ENCODE measurements at regions not wholly inside any gene's neighbourhood (a gene's known extent, or its start where the extent isn't known, plus 50 kb on each side); places are given as distances from the start of the nearest gene placed in this dataset.
"Not testable (repeated sequence)": the region's sequence is repeated elsewhere in the genome, so short reads cannot be mapped to it uniquely, and the experiment has no call there.

DNA sequence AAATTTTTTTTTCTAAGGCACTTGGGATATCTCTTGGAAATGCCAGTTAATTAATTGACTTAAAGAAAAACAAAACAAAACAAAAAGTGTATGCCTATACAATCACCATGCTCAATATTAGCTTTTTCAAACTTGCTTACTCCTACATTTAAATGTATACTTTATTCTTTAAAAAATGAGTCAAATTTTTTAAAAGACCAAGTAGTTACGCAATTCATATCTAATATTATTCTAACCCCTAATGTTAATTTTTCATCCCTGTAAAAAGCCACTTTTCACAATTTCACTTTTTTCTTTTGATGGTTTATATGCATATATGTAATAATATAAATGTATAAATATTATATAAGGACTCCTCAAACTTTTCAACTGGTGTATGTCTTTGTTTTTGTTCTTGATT is 211.2 kb downstream of the PRDM9 start:
- FAIRE-seq = no peak
- no peak for DNase-seq (ENCODE audit: low spot score)

DNA sequence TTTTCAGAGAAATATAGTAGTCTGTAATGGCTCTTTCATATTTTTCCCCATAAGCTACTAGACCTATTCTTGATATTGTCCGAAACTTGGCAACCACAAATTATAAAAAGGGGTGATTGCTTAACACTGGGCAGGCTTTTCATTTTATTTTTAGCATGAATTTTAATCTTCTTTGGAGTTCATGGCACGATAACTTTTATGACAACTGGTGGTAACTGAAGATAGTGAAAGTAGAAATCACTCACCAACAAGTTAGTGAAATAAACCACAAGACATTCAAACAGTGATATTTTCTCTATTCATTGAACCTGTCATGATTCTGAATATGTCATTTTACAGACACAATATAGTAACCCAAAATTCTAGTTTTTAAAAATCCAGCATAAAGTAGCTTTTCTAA is 213.9 kb downstream of the PRDM9 start:
- FAIRE-seq (no peak), DNase-seq (ENCODE audit: low spot score) (no peak)

DNA sequence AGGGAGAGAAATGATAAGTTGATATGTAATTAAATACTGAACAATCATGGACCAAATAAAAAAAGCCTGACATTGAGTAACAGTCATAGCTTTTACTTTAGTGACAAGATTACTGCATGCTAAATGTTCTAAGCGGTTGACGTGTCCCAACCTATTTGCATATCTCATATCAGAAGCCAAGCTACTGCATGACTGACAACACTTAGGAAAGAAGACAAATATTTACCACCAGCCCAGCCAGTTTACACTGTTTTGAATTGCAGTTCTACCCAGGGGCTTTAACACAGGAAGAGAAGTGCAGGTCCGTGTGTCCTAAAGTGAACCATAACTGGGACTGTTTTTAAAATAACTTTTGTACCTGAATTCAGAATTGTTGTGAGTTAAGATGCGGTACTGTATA is 219.9 kb downstream of the PRDM9 start:
- no peak for FAIRE-seq
- no peak for DNase-seq (ENCODE audit: low spot score)

DNA sequence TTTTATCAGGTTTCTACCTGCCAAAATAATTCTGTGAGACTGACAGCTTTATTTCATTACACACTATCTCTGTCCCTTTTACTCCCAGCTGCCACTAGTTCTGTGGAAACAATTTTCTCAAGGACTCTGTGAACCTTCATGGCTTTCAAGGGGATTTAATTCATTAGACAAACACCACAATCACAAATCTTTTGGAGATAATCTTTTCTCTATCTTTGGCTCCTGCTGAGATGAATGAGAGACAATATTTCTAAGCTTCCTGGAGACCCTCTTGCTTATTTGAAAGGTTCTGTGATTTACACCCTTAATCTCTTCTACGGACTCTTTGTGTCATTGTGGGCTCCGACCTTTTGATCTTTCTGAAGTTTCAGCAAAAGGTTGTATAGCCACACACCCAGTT is 222.6 kb downstream of the PRDM9 start:
- no peak for FAIRE-seq

DNA sequence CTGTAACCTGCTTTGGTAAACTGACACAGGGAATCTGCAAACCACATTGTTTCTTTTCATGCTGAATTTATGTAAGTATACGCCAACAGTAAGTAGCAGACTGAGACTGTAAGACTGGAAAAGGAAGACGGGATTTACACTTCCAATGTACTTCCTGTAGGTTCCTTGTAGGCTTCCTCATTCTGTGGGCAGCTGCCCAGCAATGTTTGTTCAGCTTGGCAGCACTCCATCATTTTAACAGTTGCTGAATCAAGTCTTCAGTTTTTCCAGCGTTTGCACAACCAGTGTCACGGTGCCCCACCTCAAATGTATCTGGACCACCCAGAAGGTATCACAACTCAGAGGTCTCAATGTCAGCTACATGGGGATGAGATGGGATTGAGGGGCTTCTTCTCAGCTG is 232.6 kb downstream of the PRDM9 start:
- FAIRE-seq (no peak), DNase-seq (ENCODE audit: low spot score) (no peak)

More for the DNA sequence above, 222.6 kb downstream of the PRDM9 start:
- DNase-seq (ENCODE audit: low spot score) = no peak

DNA sequence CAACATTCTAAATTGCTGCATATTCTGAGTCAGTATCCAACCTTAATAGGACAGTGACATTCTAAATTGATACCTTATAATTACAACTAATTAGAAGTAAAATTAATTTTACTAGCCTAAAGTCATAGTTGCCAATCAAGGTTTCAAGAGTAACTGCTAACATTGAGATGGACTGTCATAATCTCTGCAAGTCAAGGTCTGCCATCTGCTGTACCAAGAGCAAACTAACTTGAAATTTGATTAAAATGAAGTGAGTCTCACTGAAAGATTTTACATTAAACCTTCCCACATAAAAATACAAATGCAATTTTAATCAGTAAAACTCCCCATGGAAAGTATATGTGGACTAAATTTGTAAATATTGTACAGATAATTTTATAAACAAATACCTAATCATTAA is 235.3 kb downstream of the PRDM9 start:
- DNase-seq (ENCODE audit: low spot score) (no peak), FAIRE-seq (no peak)

DNA sequence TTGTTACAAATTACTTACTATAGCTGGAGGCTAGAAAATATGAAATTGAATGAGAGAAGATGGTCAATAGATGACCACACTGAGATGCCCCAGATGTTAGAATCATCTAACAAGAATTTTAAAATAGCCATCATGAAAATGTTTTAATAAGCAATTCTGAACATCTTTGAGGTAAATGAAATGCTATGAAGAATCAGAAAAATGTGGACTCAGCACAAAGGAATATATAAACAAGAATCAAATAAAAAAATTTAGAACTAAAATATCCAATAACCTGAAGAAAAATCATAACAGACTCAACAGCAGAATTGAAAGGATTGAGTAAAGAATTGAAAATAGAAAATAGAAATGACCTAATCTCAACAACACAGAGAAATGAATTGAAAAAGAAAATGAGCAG is 248.5 kb downstream of the PRDM9 start:
- FAIRE-seq (no peak), DNase-seq (ENCODE audit: low spot score) (no peak)

DNA sequence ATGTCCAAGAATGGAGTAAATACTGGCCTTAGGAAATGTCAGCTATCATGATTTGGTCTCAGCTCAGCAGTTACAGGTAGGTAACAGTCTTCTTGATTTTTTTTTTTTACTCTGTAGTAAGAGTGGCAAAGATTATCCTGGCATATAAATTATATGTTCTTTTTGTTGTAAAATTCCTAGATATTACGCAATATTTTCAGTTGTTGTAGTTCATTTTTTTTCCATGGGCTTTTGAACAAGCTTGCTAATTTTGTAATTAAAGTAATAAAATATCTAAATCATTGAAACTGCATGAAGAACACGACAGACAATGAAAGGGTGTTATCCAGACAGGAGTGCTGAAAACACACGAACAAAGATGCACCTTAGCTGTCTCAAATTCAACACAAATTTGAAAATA is 249.4 kb downstream of the PRDM9 start:
- DNase-seq (ENCODE audit: low spot score) = no peak
- FAIRE-seq = no peak

DNA sequence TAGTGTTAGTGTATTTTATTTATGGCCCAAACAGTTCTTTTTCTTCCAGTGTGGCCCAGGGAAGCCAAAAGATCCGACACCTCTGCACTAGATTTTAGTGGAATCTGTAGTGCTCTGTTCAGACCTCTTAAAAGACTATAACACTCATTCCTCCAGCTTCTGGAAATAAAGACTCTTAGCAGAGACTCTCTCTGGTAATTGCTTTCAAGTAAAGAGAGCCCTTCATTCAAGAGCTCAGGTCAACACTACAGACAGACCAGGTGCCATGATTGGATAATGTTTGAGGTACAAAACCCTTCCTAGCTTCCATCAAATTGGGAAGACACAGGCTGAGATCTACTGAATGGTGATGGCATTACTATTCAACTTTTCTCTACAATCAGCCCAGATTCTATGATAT is 255.8 kb downstream of the PRDM9 start:
- DNase-seq (ENCODE audit: low spot score) (no peak), FAIRE-seq (no peak)

DNA sequence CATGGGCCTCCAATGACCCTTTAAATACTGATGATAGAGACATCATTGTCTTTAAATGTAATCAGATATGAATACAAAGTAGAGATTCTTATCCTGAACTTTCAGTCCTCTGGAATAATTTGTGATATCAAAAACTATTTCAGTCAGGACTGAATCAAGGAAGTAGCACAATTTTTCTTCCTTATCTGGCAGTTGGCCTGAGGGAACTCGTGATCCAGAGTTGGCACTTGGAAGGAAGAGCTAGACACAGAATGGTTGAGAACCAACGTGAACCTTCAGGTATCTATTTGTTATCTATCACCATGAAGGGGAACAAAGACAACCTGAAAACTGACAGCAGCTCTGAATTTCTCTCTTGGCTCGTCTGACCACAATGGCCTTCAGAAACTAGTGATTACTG is 269.3 kb downstream of the PRDM9 start:
- FAIRE-seq = no peak

DNA sequence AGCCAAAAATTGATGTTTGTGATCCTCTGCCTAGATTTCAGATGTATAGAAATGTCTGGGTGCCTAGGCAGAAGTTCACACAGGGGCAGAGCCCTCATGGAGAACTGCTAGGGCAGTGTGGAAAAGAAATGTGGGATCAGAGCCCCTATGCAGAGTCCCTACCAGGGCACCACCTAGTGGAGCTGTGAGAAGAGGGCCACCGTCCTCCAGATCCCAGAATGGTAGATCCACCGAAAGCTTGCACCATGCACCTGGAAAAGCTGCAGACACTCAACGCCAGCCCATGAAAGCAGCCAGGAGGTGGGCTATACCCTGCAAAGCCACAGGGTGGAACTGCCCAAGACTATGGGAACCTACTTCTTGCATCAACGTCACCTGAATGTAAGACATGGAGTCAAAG is 292.9 kb downstream of the PRDM9 start:
- FAIRE-seq; DNase-seq (ENCODE audit: low spot score): not testable (repeated sequence)

More for the DNA sequence above, 269.3 kb downstream of the PRDM9 start:
- no peak for DNase-seq (ENCODE audit: low spot score)

DNA sequence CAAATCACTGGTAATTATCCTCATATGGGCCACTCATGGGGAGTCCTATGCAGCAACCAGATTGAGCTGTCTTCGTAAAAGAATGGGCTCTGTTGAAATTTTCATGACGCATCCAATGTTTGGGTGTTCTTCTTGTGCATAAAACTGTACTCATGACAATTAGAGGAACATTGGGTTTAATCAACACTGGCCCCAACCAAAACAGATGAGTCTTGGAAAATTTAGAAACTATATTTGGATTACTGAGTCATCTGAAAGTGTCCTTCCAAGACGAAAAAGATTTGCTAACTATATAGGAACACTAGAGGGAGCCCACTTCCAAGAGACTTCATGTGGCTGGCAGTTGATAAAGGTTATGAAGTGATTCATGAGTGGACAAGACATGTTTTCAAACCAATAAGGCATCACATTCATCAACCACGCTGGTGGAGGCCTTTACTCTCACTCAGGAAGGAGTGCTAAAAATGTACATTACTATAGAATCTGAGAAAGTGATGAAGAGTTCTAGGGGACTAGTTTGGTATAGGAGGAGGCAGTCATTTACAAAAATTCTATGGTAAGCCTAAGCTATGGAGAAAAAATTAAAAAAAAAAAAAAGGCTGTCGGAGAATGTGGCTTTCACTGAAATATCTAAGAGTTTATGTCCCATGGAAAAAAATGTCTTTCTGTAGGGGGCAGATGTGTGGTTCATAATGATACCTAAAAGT is 313.5 kb downstream of the PRDM9 start:
- FAIRE-seq = no peak
- peak; percentile 66 for DNase-seq (ENCODE audit: low spot score)

DNA sequence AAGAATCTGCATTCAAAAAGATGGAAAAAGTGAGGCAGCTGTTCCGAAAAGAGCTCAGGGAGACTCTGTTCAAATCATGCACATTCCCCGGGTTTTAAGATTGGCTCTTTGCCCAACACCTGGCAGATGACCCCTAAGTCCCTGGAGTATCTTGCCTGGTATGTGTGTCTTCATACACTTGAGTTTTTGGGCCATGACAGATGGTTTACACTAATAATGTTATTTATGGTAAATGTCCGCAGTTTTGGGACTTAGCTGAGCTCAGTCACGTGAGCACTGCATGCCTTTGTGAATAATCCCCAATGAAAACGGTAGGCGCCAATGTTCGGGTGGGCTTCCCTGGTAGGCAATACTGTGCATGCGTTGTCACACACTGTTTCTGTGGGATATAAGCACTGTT is 316.1 kb downstream of the PRDM9 start:
- no peak for FAIRE-seq
- no peak for DNase-seq (ENCODE audit: low spot score)

DNA sequence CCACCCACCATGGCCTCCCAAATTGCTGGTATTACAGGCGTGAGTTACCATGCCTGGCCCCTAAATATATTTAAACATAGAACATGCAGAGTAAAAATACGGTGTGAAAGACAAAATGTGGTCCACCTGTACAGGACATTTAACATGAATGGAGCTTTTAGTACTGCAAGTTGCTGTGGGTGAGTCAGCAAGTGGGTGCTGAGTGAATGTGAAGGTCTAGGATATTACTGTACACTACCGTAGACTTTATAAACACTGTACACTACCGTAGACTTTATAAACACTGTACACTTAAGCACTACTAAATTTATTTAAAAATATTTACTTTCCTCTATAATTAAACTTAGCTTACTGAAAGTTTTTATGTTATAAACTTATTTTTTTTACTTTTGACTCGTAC is 317.8 kb downstream of the PRDM9 start:
- DNase-seq (ENCODE audit: low spot score) (no peak), FAIRE-seq (no peak)

DNA sequence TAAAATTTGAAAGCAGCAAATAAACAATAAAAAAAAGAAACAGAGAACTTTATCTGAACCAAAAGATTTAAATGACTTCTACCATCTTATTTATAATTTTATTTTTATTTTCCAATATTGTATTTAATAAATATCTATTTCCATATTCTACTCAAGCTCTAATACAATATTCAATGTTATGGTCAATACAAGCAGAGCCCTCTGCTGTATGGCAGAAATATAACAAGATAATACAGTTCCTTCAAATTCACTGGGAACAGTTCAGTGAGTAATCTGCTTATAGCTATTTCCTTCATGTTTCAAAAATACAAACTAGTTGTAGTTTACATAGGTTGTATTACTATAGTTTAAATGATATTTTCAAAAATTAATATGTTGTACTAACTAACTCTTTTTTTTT is 332.7 kb downstream of the PRDM9 start:
- FAIRE-seq (no peak), DNase-seq (ENCODE audit: low spot score) (no peak)

DNA sequence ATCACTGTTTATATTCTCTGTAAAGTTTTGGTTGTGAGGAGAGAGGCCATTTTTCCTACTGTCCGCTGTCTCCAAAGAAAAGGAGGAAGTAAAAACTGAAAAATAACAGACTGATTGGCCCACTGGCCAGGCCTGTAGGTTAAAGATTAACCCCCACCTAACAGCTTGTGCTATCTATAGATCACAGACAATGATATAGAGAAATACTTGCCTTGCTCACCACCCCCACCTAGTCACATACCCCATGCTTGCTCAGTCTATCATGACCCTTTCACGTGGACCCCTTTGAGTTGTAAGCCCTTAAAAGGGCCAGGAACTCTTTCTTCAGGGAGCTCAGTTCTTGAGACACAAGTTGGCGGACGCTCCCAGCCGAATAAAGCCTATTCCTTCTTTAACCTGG is 357.4 kb downstream of the PRDM9 start:
- no peak for FAIRE-seq
- DNase-seq (ENCODE audit: low spot score) = no peak

DNA sequence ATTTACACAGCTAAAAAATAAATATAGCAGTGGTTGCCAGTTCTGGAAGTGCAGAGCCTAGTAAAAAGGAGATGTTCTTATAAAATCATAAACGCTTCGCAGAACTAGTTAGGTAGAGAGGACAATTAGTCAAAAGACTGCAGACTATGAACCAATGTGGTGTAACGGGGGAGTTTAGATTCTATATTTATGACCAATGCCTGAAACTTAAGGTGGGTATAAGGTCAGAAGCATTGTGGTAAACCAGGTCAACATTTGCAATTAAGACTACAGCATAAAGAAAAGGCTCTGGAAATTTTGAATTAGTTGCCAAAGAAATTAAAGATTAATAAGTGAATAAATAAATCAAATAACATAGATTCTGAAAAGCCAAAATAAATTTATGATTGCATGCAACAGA is 370.4 kb downstream of the PRDM9 start:
- FAIRE-seq = no peak
- DNase-seq (ENCODE audit: low spot score) = no peak

DNA sequence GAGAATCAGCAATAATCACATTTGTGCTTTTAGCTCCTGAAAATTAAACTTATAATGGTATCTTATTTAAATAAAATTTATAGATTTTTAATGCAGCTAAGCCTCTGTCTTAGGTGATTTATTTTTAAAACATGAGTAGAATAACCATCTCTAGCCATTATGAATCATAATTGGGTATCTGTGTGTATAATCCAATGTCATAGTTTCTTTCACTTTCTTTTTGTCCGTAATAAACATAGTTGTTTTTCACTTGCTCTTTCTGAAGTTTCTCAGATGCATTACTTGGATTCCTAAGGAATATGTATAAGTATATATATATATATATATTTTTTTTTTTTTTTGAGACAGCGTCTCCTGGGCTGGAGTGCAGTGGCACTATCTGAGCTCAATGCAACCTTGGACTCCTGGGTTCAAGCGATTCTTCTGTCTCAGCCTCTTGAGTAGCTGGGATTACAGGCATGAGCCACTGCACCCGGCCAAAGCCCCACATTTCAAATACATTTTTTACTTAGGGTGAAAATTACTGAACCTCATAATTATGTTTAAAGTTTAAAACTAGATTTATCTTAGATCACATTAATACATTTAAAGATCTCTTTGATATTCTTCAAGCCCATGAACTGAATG is 377.1 kb downstream of the PRDM9 start:
- no peak for FAIRE-seq
- no peak for DNase-seq (ENCODE audit: low spot score)

DNA sequence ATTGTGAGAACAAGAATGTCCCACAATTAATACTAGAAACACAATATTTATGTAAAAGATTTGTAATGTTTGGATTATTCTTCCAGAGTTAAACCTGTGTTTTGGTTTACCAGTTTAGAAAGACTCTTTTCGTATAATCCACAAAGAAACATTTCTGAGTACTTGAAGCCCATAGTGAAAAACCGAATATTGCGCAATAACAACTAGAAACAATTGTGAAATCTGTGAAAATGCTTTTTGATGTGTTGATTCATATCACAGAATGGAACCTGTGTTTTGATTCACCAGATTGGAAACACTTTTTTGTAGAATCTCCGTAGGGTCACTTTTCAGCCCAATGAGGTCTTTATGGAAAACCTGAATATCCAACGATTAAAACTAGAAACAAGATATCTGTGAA is 386.2 kb downstream of the PRDM9 start:
- FAIRE-seq (no peak), DNase-seq (ENCODE audit: low spot score) (no peak)

DNA sequence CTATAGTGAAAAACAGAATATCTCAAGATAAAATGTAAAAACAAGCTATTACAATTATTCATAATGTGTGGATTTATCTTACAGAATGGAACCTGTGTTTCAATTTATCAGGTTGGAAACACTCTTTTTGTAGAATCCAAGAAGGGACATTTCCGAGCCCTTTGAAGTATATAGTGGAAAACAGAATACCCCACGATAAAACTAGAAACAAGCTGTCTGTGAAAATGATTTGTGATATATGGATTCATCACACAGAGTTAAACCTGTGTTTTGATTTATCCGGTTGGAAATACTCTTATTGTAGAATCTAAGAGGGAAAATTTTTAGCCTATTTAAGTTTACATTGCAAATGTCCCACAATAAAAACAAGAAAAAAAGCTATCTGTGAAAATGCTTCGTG is 388.2 kb downstream of the PRDM9 start:
- no peak for DNase-seq (ENCODE audit: low spot score)
- FAIRE-seq = no peak

DNA sequence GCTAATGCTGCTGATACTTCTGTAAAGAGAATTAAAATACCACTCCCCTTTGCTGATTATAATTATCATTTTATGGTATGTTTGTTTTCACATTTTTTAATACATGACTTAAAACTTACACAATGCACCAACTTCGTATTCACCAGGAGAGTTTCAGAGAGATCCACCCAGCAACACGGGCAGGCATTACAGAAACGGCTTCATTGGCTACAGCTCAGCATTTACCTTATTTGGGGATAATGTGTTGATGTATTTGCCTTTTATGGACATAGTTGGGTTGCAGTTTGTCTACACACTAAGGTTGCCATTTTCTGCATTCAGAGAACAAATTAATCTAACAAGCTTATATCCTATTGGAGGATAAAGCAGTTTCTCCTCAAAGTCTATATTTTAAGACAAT is 423.6 kb downstream of the PRDM9 start:
- FAIRE-seq = no peak
- no peak for DNase-seq (ENCODE audit: low spot score)

DNA sequence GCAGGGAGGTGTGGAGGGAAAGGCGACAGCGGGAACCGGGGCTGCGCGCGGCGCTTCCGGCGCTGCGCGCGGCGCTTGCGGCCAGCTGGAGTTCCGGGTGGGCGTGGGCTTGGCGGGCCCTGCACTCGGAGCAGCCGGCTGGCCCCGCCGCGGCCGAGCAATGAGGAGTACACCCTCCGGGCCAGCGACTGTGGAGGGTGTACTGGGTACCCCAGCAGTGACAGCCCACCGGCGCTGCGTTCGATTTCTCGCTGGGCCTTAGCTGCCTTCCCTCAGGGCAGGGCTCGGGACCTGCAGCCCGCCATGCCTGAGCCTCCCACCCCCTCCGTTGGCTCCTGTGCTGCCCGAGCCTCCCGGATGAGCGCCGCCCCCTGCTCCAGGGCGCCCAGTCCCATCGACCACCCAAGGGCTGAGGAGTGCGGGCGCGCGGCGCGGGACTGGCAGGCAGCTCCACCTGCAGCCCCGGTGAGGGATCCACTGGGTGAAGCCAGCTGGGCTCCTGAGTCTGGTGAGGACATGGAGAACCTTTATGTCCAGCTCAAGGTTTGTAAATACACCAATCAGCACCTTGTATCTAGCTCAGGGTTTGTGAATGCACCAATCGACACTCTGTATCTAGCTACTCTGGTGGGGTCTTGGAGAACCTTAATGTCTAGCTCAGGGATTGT is 444.0 kb downstream of the PRDM9 start:
- not testable (repeated sequence) for FAIRE-seq
- peak; percentile 17 for DNase-seq (ENCODE audit: low spot score)

DNA sequence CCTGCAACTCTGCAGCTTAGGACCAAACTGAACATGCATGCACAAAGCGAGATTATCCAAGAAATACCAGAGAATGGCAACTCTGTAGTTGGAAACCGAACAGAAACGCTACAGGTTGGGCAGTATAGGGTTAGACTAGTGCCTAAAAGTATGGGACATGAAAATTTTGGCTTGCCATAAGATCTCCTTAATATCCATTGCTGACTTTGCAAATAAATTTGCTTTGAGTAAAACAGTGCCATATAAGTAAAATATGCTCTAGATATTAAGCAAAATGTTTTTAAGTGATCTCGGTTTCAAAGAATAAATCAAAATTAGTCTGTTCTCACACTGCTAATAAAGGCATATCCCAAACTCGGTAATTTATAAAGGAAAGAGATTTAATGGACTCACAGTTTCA is 456.0 kb downstream of the PRDM9 start:
- DNase-seq (ENCODE audit: low spot score) = no peak
- FAIRE-seq = no peak

Data from urothelium cell line (cell line).